K562 (cell line): ENCODE measurements at regions not wholly inside any gene's neighbourhood (a gene's known extent, or its start where the extent isn't known, plus 50 kb on each side); places are given as distances from the start of the nearest gene placed in this dataset.

Experiments
- BHLHE40 ChIP-seq: IDR thresholded peaks from 2 replicates; pipeline ENCODE4 v1.6.1; 2011; ENCODE audit warnings: low read length, improper control_type of control experiment
- GABPA ChIP-seq: fragments of 200-800 bp; sonication (Bioruptor generic); conservative IDR thresholded peaks from 2 replicates; pipeline ENCODE4 v1.6.1; 2016; ENCODE audit warnings: low read depth, missing genetic modification characterization, missing compliant biosample characterization
- GTF2E2 ChIP-seq: fragments of 200-800 bp; sonication (Bioruptor generic); IDR thresholded peaks from 2 replicates; pipeline ENCODE4 v1.6.1; 2016; ENCODE audit warnings: missing genetic modification characterization, missing compliant biosample characterization
- GTF2F1 ChIP-seq: IDR thresholded peaks from 2 replicates; pipeline ENCODE4 v1.6.1; 2011; ENCODE audit warnings: low read depth, low read length, improper control_type of control experiment
- HMG20B ChIP-seq: fragments of 250-450 bp; sonication (Bioruptor Pico); IDR thresholded peaks from 2 replicates; pipeline ENCODE4 v1.5.0; 2021; ENCODE audit warnings: mild to moderate bottlenecking
- ID3 ChIP-seq, 2 experiments: fragments of 250-450 bp in 1 of 2; fragments of 450-650 bp in 1 of 2; sonication (Bioruptor Pico) in 1 of 2; IDR thresholded peaks; 2 replicates each; pipeline versions ENCODE4 v1.6.1 to v1.8.0; 2016 to 2021; ENCODE audit warnings: mild to moderate bottlenecking in 2 of 2, moderate library complexity in 2 of 2, missing compliant biosample characterization in 1 of 2, missing genetic modification characterization in 1 of 2
- MBD2 ChIP-seq: sonication (generic); IDR thresholded peaks from 2 replicates; pipeline ENCODE4 v1.6.1; 2016; ENCODE audit warnings: low read depth, borderline replicate concordance
- NR2C1 ChIP-seq, 2 experiments: fragments of 450-650 bp; IDR thresholded peaks; 2 replicates each; pipeline ENCODE4 v1.6.1; 2017; ENCODE audit warnings: mild to moderate bottlenecking in 2 of 2, antibody characterized with exemption in 1 of 2, inconsistent platforms in 1 of 2, missing compliant biosample characterization in 1 of 2, missing genetic modification characterization in 1 of 2
- PBX2 ChIP-seq, 2 experiments: IDR thresholded peaks in 1 of 2; conservative IDR thresholded peaks in 1 of 2; 2 replicates each; pipeline ENCODE4 v1.6.1; 2016; ENCODE audit warnings: low read depth in 2 of 2, mild to moderate bottlenecking in 1 of 2, missing compliant biosample characterization in 1 of 2, missing genetic modification characterization in 1 of 2, moderate library complexity in 1 of 2
- RFX5 ChIP-seq: IDR thresholded peaks from 2 replicates; pipeline ENCODE4 v1.6.1; 2011; ENCODE audit warnings: low read depth, mild to moderate bottlenecking, improper control_type of control experiment, low read length
- SETDB1 ChIP-seq: IDR thresholded peaks from one replicate; pipeline ENCODE4 v1.6.1; 2012; ENCODE audit warnings: low read length, control low read depth, inconsistent platforms
- SNIP1 ChIP-seq: fragments of 450-650 bp; IDR thresholded peaks from 2 replicates; pipeline ENCODE4 v1.7.1; 2017; ENCODE audit warnings: low read depth, mild to moderate bottlenecking
- SOX6 ChIP-seq: fragments of 450-650 bp; IDR thresholded peaks from 2 replicates; pipeline ENCODE4 v1.6.1; 2014; ENCODE audit warnings: mild to moderate bottlenecking
- TAF1 ChIP-seq: IDR thresholded peaks from 2 replicates; pipeline ENCODE4 v1.6.1; 2011; ENCODE audit warnings: mild to moderate bottlenecking, low read length, moderate library complexity; ENCODE audit not compliant: insufficient read depth, control insufficient read depth, severe bottlenecking; ENCODE audit errors: extremely low read depth
- TEAD1 ChIP-seq, 2 experiments: fragments of 450-650 bp in 1 of 2; sonication (generic) in 1 of 2; formaldehyde crosslinking; IDR thresholded peaks; 2 replicates each; pipeline versions ENCODE4 v1.4.0 to v1.8.0; 2020 to 2022; ENCODE audit warnings: mild to moderate bottlenecking in 2 of 2, missing genetic modification reagents in 1 of 2
- ZBTB17 ChIP-seq: fragments of 450-650 bp; formaldehyde crosslinking; IDR thresholded peaks from 2 replicates; pipeline ENCODE4 v1.4.0; 2020; ENCODE audit warnings: mild to moderate bottlenecking
- ZFX ChIP-seq: sonication (generic); formaldehyde crosslinking; IDR thresholded peaks from 2 replicates; pipeline ENCODE4 v1.8.0; 2022; ENCODE audit warnings: mild to moderate bottlenecking, missing genetic modification reagents, moderate library complexity
- ZKSCAN1 ChIP-seq: fragments of 150-350 bp; IDR thresholded peaks from 2 replicates; pipeline ENCODE4 v1.6.1; 2016; ENCODE audit warnings: low read depth, low read length
- ZNF143 ChIP-seq: sonication (generic); formaldehyde crosslinking; IDR thresholded peaks from 2 replicates; pipeline ENCODE4 v1.9.0; 2022; ENCODE audit warnings: mild to moderate bottlenecking, missing genetic modification reagents
- ZNF3 ChIP-seq: fragments of 250-450 bp; sonication (Bioruptor Pico); IDR thresholded peaks from 2 replicates; pipeline ENCODE4 v1.5.0; 2021; ENCODE audit warnings: mild to moderate bottlenecking, moderate library complexity
- ZNF551 ChIP-seq: fragments of 250-450 bp; sonication (Bioruptor Pico); IDR thresholded peaks from 2 replicates; pipeline ENCODE4 v1.5.0; 2021; ENCODE audit warnings: mild to moderate bottlenecking, moderate library complexity
- ZSCAN32 ChIP-seq: fragments of 450-650 bp; formaldehyde crosslinking; IDR thresholded peaks from 2 replicates; pipeline ENCODE4 v1.4.0; 2020; ENCODE audit warnings: mild to moderate bottlenecking, moderate library complexity
- TF ChIP-seq, protein P1 (sequence below): IDR thresholded peaks from 2 replicates; pipeline ENCODE4 v1.6.1; 2011; ENCODE audit not compliant: insufficient read length; ENCODE audit errors: extremely low read depth
- TF ChIP-seq, protein P2 (sequence below), 2 experiments: fragments of 450-650 bp in 1 of 2; sonication (generic) in 1 of 2; formaldehyde crosslinking in 1 of 2; IDR thresholded peaks in 1 of 2; conservative IDR thresholded peaks in 1 of 2; 2 replicates each; pipeline versions ENCODE4 v1.6.1 to v1.8.1; 2016 to 2023; ENCODE audit warnings: mild to moderate bottlenecking in 2 of 2, moderate library complexity in 2 of 2, inconsistent platforms in 1 of 2, missing genetic modification reagents in 1 of 2

- TF ChIP-seq, protein P1, sequence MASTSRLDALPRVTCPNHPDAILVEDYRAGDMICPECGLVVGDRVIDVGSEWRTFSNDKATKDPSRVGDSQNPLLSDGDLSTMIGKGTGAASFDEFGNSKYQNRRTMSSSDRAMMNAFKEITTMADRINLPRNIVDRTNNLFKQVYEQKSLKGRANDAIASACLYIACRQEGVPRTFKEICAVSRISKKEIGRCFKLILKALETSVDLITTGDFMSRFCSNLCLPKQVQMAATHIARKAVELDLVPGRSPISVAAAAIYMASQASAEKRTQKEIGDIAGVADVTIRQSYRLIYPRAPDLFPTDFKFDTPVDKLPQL: no peak
- no peak for TF ChIP-seq SETDB1
- TF ChIP-seq TAF1: peak; percentile 90
- TF ChIP-seq ZNF551 (CRISPR knock-in tag): no peak
- no peak for TF ChIP-seq ZBTB17 (CRISPR knock-in tag)
- no peak for TF ChIP-seq ZSCAN32
- peak; percentile 82 for TF ChIP-seq NR2C1 (IDR thresholded peaks at IDR 0.05)
- TF ChIP-seq NR2C1 (tag; IDR thresholded peaks at IDR 0.05): peak; percentile 87
- peak; percentile 91 for TF ChIP-seq SNIP1
- peak; percentile 85; the same call in 1 of the 2 replicates for TF ChIP-seq GTF2F1
- TF ChIP-seq BHLHE40: peak; percentile 95
- TF ChIP-seq ZFX (CRISPR knock-in tag): peak; percentile 69
- TF ChIP-seq ZNF143: no peak
- no peak for TF ChIP-seq ID3 (CRISPR knock-in tag; IDR thresholded peaks at IDR 0.05)
- no peak for TF ChIP-seq ID3 (tag; IDR thresholded peaks at IDR 0.05)
- TF ChIP-seq, protein P2, sequence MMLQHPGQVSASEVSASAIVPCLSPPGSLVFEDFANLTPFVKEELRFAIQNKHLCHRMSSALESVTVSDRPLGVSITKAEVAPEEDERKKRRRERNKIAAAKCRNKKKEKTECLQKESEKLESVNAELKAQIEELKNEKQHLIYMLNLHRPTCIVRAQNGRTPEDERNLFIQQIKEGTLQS (IDR thresholded peaks at IDR 0.05): peak; percentile 83
- TF ChIP-seq, protein P2 (CRISPR knock-in tag; conservative IDR thresholded peaks at IDR 0.05): peak; percentile 88
- TF ChIP-seq PBX2 (CRISPR knock-in tag; IDR thresholded peaks at IDR 0.05; ENCODE audit: low read depth): no peak
- TF ChIP-seq PBX2 (tag; conservative IDR thresholded peaks at IDR 0.05; ENCODE audit: low read depth): peak; percentile 48
- TF ChIP-seq RFX5: no peak
- peak; percentile 44; the same call in 1 of the 2 replicates for TF ChIP-seq MBD2
- TF ChIP-seq GABPA: peak; percentile 98
- TF ChIP-seq SOX6: peak; percentile 58; the same call in 1 of the 2 replicates
- no peak for TF ChIP-seq HMG20B (CRISPR knock-in tag)
- TF ChIP-seq GTF2E2 (tag): peak; percentile 44; the same call in 1 of the 2 replicates
- TF ChIP-seq ZKSCAN1: peak; percentile 69; the same call in 1 of the 2 replicates
- no peak for TF ChIP-seq TEAD1 (CRISPR knock-in tag; IDR thresholded peaks at IDR 0.05)
- no peak for TF ChIP-seq ZNF3
These were observed 52.2 kb upstream of the SEC14L1 start (continued) for GRCh38 chr17:77088455-77089123.
